ENCODE measurements at regions not wholly inside any gene's neighbourhood (a gene's known extent, or its start where the extent isn't known, plus 50 kb on each side); places are given as distances from the start of the nearest gene placed in this dataset.
A peak's percentile ranks its signal among the peaks of the same experiment; 100 is the strongest.

DNA sequence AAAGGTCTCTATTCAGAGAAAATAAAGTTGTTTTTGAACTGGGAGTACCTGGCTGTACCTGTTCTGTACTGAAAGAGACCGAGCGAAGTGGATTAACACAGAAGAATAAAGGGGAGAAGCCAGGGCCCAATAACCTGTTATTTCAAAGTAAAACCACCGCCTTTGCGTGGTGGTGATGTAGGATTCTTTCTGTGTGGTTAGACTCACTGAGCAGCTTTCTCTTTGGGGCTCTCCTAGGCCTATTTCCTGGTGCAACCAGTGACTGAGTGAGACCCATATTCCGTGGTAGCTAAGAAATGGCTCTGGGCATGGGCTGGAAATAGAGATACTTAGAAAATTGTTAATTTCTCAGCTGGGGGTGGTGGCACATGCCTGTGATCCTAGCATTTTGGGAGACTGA is 99.9 kb downstream of the XCL2 start:
- Histone ChIP-seq H3K27ac (no peak overlapping the region), H3K4me1 (peaks cover 0 to 10% (median 0%) of the 10 kb centered on the region in 4 donors), H3K36me3 (no peaks in the 10 kb centered on the region), H3K9me3 (no peaks in the 10 kb centered on the region), H3K27me3 (no peaks in the 10 kb centered on the region), H3K4me3 (no peak overlapping the region)
- DNase-seq (ENCODE audit: low spot score in 2 of 2) = no peak
- WGBS, 2 donors = 68 to 75% methylated on average over 5 of the region's 5 CpGs
- TF ChIP-seq EP300 (IDR thresholded peaks at IDR 0.05) = no peak

DNA sequence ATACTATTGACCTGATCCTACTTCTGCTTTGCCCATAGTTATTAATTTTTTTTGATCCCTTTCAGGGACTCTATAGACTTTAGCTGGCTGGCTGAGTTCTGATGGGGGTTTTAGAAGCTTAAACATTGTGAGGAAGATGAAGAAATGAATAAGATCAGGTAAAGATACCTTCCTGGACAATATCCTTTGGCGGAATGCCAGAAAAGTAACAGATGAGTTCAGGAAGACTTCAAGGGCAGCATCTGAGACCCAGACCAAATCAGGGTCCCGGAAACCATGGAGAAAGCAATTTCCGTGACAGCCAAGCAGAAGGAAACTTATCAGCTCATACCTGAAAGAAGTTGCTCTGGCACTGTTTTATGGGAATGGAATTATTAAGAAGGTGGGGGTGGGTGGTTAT is 100.4 kb downstream of the XCL2 start:
- Histone ChIP-seq H3K9me3 (no peaks in the 10 kb centered on the region), H3K4me1 (peaks cover 0 to 10% (median 0%) of the 10 kb centered on the region in 4 donors), H3K4me3 (no peak overlapping the region), H3K36me3 (no peaks in the 10 kb centered on the region), H3K27me3 (no peaks in the 10 kb centered on the region), H3K27ac (no peak overlapping the region)
- TF ChIP-seq POLR2A (IDR thresholded peaks at IDR 0.05) (no peak), EP300 (IDR thresholded peaks at IDR 0.05) (no peak)
- TF ChIP-seq, protein P1, sequence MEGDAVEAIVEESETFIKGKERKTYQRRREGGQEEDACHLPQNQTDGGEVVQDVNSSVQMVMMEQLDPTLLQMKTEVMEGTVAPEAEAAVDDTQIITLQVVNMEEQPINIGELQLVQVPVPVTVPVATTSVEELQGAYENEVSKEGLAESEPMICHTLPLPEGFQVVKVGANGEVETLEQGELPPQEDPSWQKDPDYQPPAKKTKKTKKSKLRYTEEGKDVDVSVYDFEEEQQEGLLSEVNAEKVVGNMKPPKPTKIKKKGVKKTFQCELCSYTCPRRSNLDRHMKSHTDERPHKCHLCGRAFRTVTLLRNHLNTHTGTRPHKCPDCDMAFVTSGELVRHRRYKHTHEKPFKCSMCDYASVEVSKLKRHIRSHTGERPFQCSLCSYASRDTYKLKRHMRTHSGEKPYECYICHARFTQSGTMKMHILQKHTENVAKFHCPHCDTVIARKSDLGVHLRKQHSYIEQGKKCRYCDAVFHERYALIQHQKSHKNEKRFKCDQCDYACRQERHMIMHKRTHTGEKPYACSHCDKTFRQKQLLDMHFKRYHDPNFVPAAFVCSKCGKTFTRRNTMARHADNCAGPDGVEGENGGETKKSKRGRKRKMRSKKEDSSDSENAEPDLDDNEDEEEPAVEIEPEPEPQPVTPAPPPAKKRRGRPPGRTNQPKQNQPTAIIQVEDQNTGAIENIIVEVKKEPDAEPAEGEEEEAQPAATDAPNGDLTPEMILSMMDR (IDR thresholded peaks at IDR 0.05) = no peak
- WGBS, 2 donors = 85 to 93% methylated on average over 3 of the region's 3 CpGs
- DNase-seq (ENCODE audit: low spot score in 2 of 2) = no peak

DNA sequence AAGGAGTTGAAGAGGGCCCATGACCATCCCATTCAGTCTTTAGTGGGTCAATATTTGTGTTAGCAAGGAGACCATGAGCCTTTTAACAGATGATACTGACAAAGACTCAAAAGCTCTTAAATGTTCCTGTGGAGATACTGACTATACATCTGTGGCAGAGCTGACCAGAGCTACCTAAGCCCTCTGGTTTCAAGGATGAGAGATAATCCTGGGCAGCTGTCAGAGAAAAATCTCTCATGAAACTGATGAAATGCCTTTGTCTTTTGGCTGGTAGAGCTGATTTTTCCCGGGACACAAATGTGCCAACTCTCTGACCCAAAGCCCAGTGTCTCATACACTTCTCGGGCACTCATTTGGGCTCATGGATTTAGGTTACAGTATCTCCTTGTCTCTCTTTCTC is 100.9 kb downstream of the XCL2 start:
- H3K9me3 ChIP-seq = no peaks in the 10 kb centered on the region
- H3K4me3 ChIP-seq = no peak overlapping the region
- H3K36me3 ChIP-seq = no peaks in the 10 kb centered on the region
- TF ChIP-seq EP300 (IDR thresholded peaks at IDR 0.05) = no peak
- TF ChIP-seq, protein P1 (IDR thresholded peaks at IDR 0.05) = no peak
- no peak overlapping the region for H3K27ac ChIP-seq
- WGBS, 2 donors = 86 to 94% methylated on average over 2 of the region's 2 CpGs
- H3K27me3 ChIP-seq = no peaks in the 10 kb centered on the region
- peaks cover 0 to 10% (median 0%) of the 10 kb centered on the region in 4 donors for H3K4me1 ChIP-seq
- no peak for DNase-seq (ENCODE audit: low spot score in 2 of 2)

DNA sequence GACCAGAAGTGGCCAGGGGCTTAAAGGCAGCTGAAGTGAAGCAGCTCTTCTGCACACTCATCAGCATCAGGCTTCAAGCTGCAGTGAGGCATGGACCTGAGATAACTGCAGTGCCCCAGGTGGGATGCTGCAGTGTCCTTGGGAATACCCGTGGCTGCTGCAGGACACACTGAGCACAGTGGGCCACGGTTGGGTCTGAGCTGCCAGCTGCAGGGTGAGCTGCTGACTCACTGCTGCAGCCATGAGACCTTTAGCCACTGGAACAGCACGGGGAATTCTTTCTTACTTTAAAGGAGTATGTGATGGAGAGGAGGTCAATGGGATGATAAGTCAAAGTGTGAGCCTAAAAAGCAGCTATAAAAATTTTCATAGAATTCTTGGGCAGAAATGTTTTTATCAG is 102.1 kb downstream of the XCL2 start:
- Histone ChIP-seq H3K36me3 (no peaks in the 10 kb centered on the region), H3K27me3 (no peaks in the 10 kb centered on the region), H3K4me1 (peaks cover 0 to 10% (median 0%) of the 10 kb centered on the region in 4 donors), H3K9me3 (no peaks in the 10 kb centered on the region), H3K4me3 (no peak overlapping the region), H3K27ac (no peak overlapping the region)
- no peak for DNase-seq (ENCODE audit: low spot score in 2 of 2)
- no peak for TF ChIP-seq EP300 (IDR thresholded peaks at IDR 0.05)
- TF ChIP-seq POLR2A (IDR thresholded peaks at IDR 0.05) = no peak
- TF ChIP-seq, protein P1 (IDR thresholded peaks at IDR 0.05) = no peak
- 62 to 63% methylated on average over 2 to 3 of the region's 3 CpGs for WGBS, 2 donors

DNA sequence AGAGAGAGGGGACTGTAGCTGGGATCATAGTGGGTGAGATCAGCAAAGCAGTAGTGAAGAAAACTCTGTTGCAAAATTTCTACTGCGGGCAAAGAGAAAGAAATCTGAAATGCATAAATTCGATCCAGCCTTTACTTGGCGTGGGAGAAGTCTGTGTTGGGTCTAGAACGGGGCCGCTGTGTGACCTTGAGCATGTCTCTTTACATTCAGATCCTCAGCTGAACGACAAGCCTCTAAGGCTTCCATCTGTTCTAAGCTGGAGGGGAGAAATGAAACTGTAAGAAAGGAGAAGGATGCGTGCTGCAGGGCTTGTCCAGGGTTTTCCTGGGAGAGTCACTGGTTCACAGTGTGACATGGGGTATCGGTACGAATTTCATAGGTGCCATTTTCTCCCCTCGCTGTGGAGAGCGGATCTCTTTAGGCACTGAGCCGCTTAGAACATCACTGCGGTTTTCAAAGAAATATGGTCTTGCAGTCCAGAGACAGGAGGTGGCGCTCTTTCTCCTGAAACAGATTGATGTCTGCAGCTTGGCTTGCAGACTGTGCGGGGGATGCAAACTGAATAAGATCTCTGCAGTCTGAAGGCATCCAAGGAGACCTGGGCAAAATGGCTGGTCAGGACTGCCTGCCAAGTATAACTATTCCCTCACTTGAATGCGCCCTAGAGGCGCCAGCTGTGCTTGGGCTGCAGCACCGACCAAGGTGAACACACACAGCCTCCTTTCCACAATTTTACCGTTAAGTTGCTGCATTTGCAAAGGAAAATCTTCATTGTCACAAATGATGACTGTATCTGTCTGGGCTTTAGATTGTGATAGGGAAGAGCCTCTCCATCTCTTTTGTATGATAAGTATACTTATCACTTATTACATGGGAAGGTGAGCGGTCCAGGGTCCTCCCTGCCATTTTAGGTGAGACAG is 104.1 kb downstream of the XCL2 start:
- TF ChIP-seq, protein P1 (IDR thresholded peaks at IDR 0.05) = peak; percentile 41 to 83 (median 67)
- TF ChIP-seq POLR2A (IDR thresholded peaks at IDR 0.05) = no peak
- Histone ChIP-seq H3K9me3 (no peaks in the 10 kb centered on the region), H3K4me3 (peak overlapping the region in 1 of 4 donors; percentile 6), H3K27me3 (no peaks in the 10 kb centered on the region), H3K27ac (no peak overlapping the region), H3K4me1 (peaks cover 0 to 10% (median 0%) of the 10 kb centered on the region in 4 donors), H3K36me3 (no peaks in the 10 kb centered on the region)
- 29 to 33% methylated on average over 20 of the region's 20 CpGs for WGBS, 2 donors
- DNase-seq (ENCODE audit: low spot score in 2 of 2) = peak; percentile 43 to 84

All from tibial nerve (tissue), 4 donors.